ENCODE measurements at regions not wholly inside any gene's neighbourhood (a gene's known extent, or its start where the extent isn't known, plus 50 kb on each side); places are given as distances from the start of the nearest gene placed in this dataset.

DNA sequence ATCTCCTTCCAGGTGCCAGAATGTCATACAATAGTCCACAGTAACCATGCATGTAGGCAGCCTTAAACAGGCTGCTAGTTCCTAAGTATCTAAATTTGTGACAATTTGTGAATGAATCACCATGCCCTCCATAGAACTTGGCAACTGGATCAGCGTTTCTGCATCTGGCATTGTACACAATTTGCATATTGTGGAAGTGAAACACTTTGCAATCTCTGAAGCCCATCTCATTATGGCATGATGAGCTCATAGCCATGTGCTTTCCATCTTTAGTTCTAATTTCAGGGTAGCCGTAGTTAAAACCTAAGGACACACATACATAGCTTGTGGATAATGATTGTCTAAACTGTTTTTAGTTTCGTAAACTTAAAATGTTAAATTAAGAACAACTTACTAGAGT is 573.6 kb downstream of the PPP4R3C start:
- no peaks in the 10 kb centered on the region for H3K9me3 ChIP-seq (ENCODE audit: insufficient read depth, low read depth, low read length)
- H3K9ac ChIP-seq (ENCODE audit: low read depth, low read length): no peak overlapping the region
- H3K36me3 ChIP-seq (ENCODE audit: insufficient read depth, low read length): no peaks in the 10 kb centered on the region
- H3K4me3 ChIP-seq (ENCODE audit: low read length): no peak overlapping the region
- no peak overlapping the region for H3K27ac ChIP-seq (ENCODE audit: low read depth, low read length)
- no peaks in the 10 kb centered on the region for H3K27me3 ChIP-seq (ENCODE audit: insufficient read depth, low read length)
- 0 out of 2 replicates have a peak, but pooled peaks cover 2% of the 10 kb centered on the region for H3K4me1 ChIP-seq (ENCODE audit: insufficient read depth, low read length)
- 100% methylated on average over 1 of the region's 3 CpGs for WGBS

DNA sequence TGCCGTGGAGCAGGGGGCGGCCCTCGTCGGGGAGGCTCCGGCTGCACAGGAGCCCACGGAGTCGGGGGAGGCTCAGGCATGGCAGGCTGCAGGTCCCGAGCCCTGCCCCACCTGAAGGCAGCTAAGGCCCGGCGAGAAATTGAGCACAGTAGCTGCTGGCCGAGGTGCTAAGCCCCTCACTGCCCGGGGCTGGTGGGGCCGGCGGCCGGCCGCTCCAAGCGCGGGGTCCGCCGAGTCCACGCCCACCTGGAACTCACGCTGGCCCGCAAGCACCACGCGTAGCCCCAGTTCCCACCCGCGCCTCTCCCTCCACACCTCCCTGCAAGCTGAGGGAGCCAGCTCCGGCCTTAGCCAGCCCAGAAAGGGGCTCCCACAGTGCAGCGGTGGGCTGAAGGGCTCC is 589.4 kb downstream of the PPP4R3C start:
- WGBS: 97% methylated on average over 29 of the region's 29 CpGs
- H3K4me3 ChIP-seq (ENCODE audit: low read length): no peak overlapping the region
- no peaks in the 10 kb centered on the region for H3K27me3 ChIP-seq (ENCODE audit: insufficient read depth, low read length)
- H3K9ac ChIP-seq (ENCODE audit: low read depth, low read length): no peak overlapping the region
- no peaks in the 10 kb centered on the region for H3K4me1 ChIP-seq (ENCODE audit: insufficient read depth, low read length)
- no peaks in the 10 kb centered on the region for H3K9me3 ChIP-seq (ENCODE audit: insufficient read depth, low read depth, low read length)
- H3K36me3 ChIP-seq (ENCODE audit: insufficient read depth, low read length): no peaks in the 10 kb centered on the region
- H3K27ac ChIP-seq (ENCODE audit: low read depth, low read length): no peak overlapping the region

DNA sequence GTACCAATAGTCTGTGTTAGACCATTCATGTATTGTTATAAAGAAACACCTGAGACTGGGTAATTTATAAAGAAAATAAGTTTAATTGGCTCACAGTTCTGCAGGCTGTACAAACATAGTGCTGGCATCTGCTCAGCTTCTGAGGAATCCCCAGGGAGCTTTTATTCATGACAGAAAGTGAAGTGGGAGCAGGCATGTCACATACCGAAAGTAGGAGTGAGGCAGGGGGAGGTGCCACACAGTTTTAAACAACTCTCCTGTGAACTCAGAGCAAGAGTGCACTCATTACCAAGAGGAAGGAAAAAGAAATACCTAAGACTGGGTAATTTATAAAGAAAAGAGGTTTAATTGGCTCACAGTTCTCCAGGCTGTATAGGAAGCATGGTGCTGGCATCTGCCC is 591.2 kb downstream of the PPP4R3C start:
- Histone ChIP-seq H3K36me3 (ENCODE audit: insufficient read depth, low read length) (no peaks in the 10 kb centered on the region), H3K4me3 (ENCODE audit: low read length) (no peak overlapping the region), H3K9me3 (ENCODE audit: insufficient read depth, low read depth, low read length) (no peaks in the 10 kb centered on the region), H3K9ac (ENCODE audit: low read depth, low read length) (no peak overlapping the region), H3K27ac (ENCODE audit: low read depth, low read length) (no peak overlapping the region), H3K27me3 (ENCODE audit: insufficient read depth, low read length) (no peaks in the 10 kb centered on the region), H3K4me1 (ENCODE audit: insufficient read depth, low read length) (no peaks in the 10 kb centered on the region)
- no CpG with 5 or more reads among the region's 1 CpG for WGBS

DNA sequence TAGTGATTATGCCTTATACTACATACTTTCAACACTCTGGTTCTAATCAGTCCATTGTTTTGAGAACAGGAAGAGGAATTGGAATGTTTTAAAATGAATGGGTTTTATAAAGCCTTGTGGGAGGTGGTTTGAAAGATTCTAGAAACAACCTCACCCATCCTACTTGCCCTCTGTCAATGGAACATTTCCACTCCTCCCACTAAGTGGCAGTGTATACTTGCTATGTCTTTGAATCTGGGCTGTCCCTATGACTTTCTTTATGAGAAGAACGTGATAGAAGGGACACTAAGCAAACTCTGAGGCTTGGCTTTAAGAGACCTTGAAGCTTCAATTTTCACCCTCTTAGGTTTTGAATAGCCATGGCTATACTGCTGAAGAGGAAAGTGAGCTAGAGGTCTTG is 611.2 kb downstream of the PPP4R3C start:
- Histone ChIP-seq H3K27me3 (ENCODE audit: insufficient read depth, low read length) (no peaks in the 10 kb centered on the region), H3K4me1 (ENCODE audit: insufficient read depth, low read length) (no peaks in the 10 kb centered on the region), H3K36me3 (ENCODE audit: insufficient read depth, low read length) (no peaks in the 10 kb centered on the region), H3K27ac (ENCODE audit: low read depth, low read length) (no peak overlapping the region), H3K9ac (ENCODE audit: low read depth, low read length) (no peak overlapping the region), H3K9me3 (ENCODE audit: insufficient read depth, low read depth, low read length) (no peaks in the 10 kb centered on the region), H3K4me3 (ENCODE audit: low read length) (no peak overlapping the region)
- WGBS: 20% methylated on average over 1 of the region's 1 CpG

DNA sequence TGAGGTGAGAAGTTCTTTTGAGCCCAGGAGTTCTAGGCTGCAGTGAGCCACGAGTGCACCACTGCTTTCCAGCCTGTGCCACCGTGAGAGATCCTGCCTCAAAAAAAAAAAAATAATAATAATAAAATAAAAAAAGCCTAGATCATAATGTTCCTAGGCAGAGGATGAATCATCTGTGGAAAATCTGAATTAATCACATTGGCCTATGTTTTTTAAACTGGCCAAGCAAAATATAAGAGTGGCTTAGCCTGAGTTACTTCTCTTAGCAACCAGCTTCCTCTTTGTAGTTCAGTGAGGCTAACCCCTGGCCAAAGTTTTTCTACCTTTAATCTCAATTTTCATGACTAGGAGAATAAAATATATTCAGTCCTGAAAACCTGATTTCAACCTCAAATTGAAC is 614.6 kb downstream of the PPP4R3C start:
- Histone ChIP-seq H3K36me3 (ENCODE audit: insufficient read depth, low read length) (no peaks in the 10 kb centered on the region), H3K9me3 (ENCODE audit: insufficient read depth, low read depth, low read length) (no peaks in the 10 kb centered on the region), H3K4me1 (ENCODE audit: insufficient read depth, low read length) (no peaks in the 10 kb centered on the region), H3K9ac (ENCODE audit: low read depth, low read length) (no peak overlapping the region), H3K27ac (ENCODE audit: low read depth, low read length) (no peak overlapping the region), H3K27me3 (ENCODE audit: insufficient read depth, low read length) (no peaks in the 10 kb centered on the region), H3K4me3 (ENCODE audit: low read length) (no peak overlapping the region)
- WGBS: no CpG with 5 or more reads among the region's 2 CpGs

- Histone ChIP-seq H3K4me3 (ENCODE audit: low read length) (no peak overlapping the region), H3K27ac (ENCODE audit: low read depth, low read length) (no peak overlapping the region), H3K9me3 (ENCODE audit: insufficient read depth, low read depth, low read length) (no peaks in the 10 kb centered on the region), H3K36me3 (ENCODE audit: insufficient read depth, low read length) (no peaks in the 10 kb centered on the region), H3K27me3 (ENCODE audit: insufficient read depth, low read length) (no peaks in the 10 kb centered on the region), H3K4me1 (ENCODE audit: insufficient read depth, low read length) (no peaks in the 10 kb centered on the region), H3K9ac (ENCODE audit: low read depth, low read length) (no peak overlapping the region)
- WGBS: 95% methylated on average over 2 of the region's 2 CpGs
Measured at GRCh38 chrX:26845056-26845455, 618.1 kb downstream of the PPP4R3C start.

- no peaks in the 10 kb centered on the region for H3K9me3 ChIP-seq (ENCODE audit: insufficient read depth, low read depth, low read length)
- WGBS: 56% methylated on average over 1 of the region's 1 CpG
- no peak overlapping the region for H3K4me3 ChIP-seq (ENCODE audit: low read length)
- no peaks in the 10 kb centered on the region for H3K4me1 ChIP-seq (ENCODE audit: insufficient read depth, low read length)
- H3K36me3 ChIP-seq (ENCODE audit: insufficient read depth, low read length): no peaks in the 10 kb centered on the region
- H3K9ac ChIP-seq (ENCODE audit: low read depth, low read length): no peak overlapping the region
- no peaks in the 10 kb centered on the region for H3K27me3 ChIP-seq (ENCODE audit: insufficient read depth, low read length)
- no peak overlapping the region for H3K27ac ChIP-seq (ENCODE audit: low read depth, low read length)
Measured at GRCh38 chrX:26822448-26822847, 606.5 kb downstream of the MAGEB5 start.

DNA sequence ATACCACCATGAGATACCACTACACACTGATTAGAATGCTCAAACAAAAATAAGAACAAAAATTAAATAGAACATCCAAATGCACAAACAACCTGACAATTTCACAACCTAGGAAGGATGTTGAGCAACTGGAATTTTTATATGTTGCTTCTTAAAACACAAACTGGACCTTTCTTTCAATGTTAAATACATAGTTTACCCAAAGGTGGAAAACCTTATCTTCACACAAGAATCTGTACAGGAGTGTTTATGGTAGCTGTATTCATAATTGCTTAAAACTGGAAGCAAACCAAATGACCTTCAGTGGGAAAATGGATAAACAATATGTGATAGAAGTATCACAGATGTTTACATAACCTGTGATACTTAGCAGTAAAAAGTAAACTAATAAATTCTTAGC is 573.8 kb downstream of the MAGEB5 start:
- no peaks in the 10 kb centered on the region for H3K36me3 ChIP-seq (ENCODE audit: insufficient read depth, low read length)
- H3K27me3 ChIP-seq (ENCODE audit: insufficient read depth, low read length): no peaks in the 10 kb centered on the region
- no peak overlapping the region for H3K4me3 ChIP-seq (ENCODE audit: low read length)
- H3K9me3 ChIP-seq (ENCODE audit: insufficient read depth, low read depth, low read length): no peaks in the 10 kb centered on the region
- no peak overlapping the region for H3K9ac ChIP-seq (ENCODE audit: low read depth, low read length)
- no peak overlapping the region for H3K27ac ChIP-seq (ENCODE audit: low read depth, low read length)
- no peaks in the 10 kb centered on the region for H3K4me1 ChIP-seq (ENCODE audit: insufficient read depth, low read length)

DNA sequence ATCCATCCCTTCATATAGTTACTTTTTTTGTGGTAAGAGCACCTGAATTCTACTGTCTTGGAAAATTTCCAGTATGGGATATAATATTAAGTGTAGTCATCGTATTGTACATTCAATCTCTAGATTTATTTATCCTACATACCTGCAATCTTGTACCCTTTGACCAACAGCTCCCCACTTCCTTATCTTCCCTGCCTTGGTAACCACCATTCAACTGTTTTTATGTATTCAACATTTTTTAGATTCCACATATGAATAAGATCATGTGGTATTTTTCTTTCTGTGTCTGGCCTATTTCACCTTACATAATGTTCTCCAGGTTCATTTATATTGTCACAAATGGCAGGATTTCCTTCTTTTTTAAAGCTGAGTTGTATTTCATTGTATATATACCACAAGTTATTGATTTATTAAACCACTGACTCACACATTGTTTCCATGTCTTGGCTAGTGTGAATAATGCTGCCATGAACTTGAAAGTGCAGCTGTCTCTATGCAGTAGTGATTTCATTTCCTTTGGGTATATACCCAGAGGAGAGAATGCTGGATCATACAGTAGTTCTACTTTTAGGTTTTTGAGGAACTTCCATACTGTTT is 572.5 kb downstream of the MAGEB5 start:
- H3K9me3 ChIP-seq (ENCODE audit: insufficient read depth, low read depth, low read length): no peaks in the 10 kb centered on the region
- no peaks in the 10 kb centered on the region for H3K4me1 ChIP-seq (ENCODE audit: insufficient read depth, low read length)
- no peaks in the 10 kb centered on the region for H3K36me3 ChIP-seq (ENCODE audit: insufficient read depth, low read length)
- H3K27me3 ChIP-seq (ENCODE audit: insufficient read depth, low read length): no peaks in the 10 kb centered on the region
- no peak overlapping the region for H3K4me3 ChIP-seq (ENCODE audit: low read length)
- no peak overlapping the region for H3K27ac ChIP-seq (ENCODE audit: low read depth, low read length)
- no peak overlapping the region for H3K9ac ChIP-seq (ENCODE audit: low read depth, low read length)
- WGBS: no CpG with 5 or more reads among the region's 1 CpG

GRCh38 chrX:26783512-26784225 is 567.7 kb downstream of the MAGEB5 start:
- H3K27ac ChIP-seq (ENCODE audit: low read depth, low read length): no peak overlapping the region
- 78% methylated on average over 10 of the region's 10 CpGs for WGBS
- no peaks in the 10 kb centered on the region for H3K36me3 ChIP-seq (ENCODE audit: insufficient read depth, low read length)
- peaks cover 19% of the 10 kb centered on the region for H3K9me3 ChIP-seq (ENCODE audit: insufficient read depth, low read depth, low read length)
- no peaks in the 10 kb centered on the region for H3K27me3 ChIP-seq (ENCODE audit: insufficient read depth, low read length)
- no peaks in the 10 kb centered on the region for H3K4me1 ChIP-seq (ENCODE audit: insufficient read depth, low read length)
- H3K9ac ChIP-seq (ENCODE audit: low read depth, low read length): no peak overlapping the region
- H3K4me3 ChIP-seq (ENCODE audit: low read length): no peak overlapping the region

DNA sequence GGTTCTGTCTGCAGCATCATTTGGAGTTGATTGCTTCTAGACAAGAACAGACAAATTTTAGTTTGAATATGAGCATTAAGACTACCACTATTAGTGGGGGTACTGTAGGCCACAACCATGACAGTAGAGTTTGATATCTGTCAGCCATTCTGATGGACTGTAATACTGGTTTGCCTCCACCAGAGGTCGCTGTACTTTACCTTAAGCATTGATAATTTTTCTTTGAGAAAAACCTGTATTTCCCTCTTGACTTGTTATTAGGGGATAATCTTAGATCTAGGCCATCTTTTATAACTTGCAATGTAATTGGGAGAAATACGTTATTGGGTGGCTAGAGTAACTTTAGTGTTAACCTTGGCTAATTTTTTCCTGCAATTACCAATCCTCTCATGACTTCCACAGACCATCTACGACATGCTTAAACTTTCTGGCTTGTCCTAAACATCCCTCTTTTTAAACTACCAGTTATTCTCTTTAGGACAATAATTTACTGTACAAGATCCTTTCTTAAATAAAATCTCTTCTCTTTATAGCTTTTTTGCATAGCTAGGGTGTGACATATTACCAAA is 562.4 kb downstream of the MAGEB5 start:
- Histone ChIP-seq H3K9ac (ENCODE audit: low read depth, low read length) (no peak overlapping the region), H3K27me3 (ENCODE audit: insufficient read depth, low read length) (no peaks in the 10 kb centered on the region), H3K4me1 (ENCODE audit: insufficient read depth, low read length) (no peaks in the 10 kb centered on the region), H3K27ac (ENCODE audit: low read depth, low read length) (no peak overlapping the region), H3K9me3 (ENCODE audit: insufficient read depth, low read depth, low read length) (peaks cover 33% of the 10 kb centered on the region), H3K4me3 (ENCODE audit: low read length) (no peak overlapping the region), H3K36me3 (ENCODE audit: insufficient read depth, low read length) (no peaks in the 10 kb centered on the region)
- WGBS: 92% methylated on average over 1 of the region's 3 CpGs
